PC-9 (cell line): ENCODE measurements at regions not wholly inside any gene's neighbourhood (a gene's known extent, or its start where the extent isn't known, plus 50 kb on each side); places are given as distances from the start of the nearest gene placed in this dataset.

Source experiments
- EZH2 ChIP-seq: fragments of 200-600 bp; sonication (generic); IDR thresholded peaks from 2 replicates; pipeline ENCODE4 v1.8.0; 2017; ENCODE audit warnings: antibody characterized with exemption, low read depth
- TF ChIP-seq, protein P1 (sequence below): fragments of 200-600 bp; sonication (generic); conservative IDR thresholded peaks from 2 replicates; pipeline ENCODE4 v1.6.1; 2017; ENCODE audit warnings: mixed run types, antibody characterized with exemption, mild to moderate bottlenecking, moderate library complexity

DNA sequence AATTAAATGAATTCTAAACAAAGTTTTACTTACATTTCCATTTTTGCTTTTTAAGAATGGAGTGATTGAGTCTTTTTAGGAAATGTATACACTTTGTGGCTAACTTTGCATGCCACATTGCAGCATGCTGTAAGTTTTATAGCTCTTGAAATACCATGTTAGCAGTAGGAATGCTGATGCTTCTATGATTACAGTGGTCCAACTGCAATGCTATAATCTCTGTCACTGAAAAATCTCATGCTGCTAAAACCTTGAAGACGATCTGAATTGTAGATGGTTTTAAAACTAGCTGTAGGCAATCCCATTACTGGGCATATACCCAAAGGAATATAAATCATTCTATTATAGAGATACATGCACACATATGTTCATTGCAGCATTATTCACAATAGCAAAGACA lies 127.6 kb downstream of the WIF1 start:
- TF ChIP-seq, protein P1, sequence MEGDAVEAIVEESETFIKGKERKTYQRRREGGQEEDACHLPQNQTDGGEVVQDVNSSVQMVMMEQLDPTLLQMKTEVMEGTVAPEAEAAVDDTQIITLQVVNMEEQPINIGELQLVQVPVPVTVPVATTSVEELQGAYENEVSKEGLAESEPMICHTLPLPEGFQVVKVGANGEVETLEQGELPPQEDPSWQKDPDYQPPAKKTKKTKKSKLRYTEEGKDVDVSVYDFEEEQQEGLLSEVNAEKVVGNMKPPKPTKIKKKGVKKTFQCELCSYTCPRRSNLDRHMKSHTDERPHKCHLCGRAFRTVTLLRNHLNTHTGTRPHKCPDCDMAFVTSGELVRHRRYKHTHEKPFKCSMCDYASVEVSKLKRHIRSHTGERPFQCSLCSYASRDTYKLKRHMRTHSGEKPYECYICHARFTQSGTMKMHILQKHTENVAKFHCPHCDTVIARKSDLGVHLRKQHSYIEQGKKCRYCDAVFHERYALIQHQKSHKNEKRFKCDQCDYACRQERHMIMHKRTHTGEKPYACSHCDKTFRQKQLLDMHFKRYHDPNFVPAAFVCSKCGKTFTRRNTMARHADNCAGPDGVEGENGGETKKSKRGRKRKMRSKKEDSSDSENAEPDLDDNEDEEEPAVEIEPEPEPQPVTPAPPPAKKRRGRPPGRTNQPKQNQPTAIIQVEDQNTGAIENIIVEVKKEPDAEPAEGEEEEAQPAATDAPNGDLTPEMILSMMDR: no peak
- no peak for TF ChIP-seq EZH2
